ENCODE measurements at regions not wholly inside any gene's neighbourhood (a gene's known extent, or its start where the extent isn't known, plus 50 kb on each side); places are given as distances from the start of the nearest gene placed in this dataset.

- no peak for TF ChIP-seq GATA2 (IDR thresholded peaks at IDR 0.05; ENCODE audit: low read depth, low read length)
- no peak for TF ChIP-seq GATA3 (IDR thresholded peaks at IDR 0.05; ENCODE audit: low read depth, low read length)
These were observed 316.4 kb upstream of the RND3 start for GRCh38 chr2:150803689-150804398.

DNA sequence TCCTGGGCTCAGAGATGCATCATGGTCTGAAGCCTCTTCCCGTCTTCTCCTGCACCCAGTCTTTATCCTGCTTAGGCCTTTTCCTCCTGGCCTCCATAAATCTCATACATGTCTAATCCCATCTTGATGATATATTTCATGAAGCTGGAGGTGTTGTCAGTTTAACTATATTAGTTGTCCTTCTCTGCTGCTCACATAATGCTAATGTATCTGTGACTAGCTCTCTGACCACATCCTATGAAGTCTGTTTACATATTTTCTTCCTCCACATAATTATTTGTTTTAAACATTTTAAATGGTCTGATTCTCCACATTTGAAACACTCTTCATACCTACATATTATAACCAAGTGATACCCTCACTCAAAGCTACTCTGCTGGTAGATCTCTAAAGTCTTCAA lies 315.2 kb upstream of the RND3 start:
- TF ChIP-seq GATA3 (IDR thresholded peaks at IDR 0.05; ENCODE audit: low read depth, low read length) (no peak), GATA2 (IDR thresholded peaks at IDR 0.05; ENCODE audit: low read depth, low read length) (no peak)

DNA sequence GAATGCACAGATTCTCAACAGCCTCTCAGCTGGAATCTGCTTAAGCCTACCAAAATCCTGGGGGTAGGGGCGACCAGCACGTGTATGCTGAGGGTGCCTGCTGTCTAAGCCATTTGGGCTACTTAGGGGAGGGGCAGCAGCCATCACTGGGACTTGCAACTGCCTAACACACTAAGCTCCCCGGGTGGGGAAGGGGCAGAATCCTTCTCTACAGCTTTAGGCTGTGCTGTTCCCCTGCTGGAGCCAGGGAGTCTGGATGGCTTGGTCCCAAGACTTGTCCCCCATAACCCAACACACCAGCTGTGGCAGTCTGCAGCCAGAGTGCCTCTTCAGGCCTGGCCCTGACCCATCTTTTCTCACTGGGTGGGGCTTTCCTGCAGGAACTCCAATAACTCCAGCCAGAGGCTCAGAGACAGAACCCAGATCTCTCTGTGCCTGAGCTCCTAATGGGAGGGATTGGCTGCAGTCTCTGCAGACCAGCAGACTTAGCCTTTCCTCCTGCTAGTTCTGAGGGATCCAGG lies 305.4 kb upstream of the RND3 start:
- TF ChIP-seq GATA2 (IDR thresholded peaks at IDR 0.05; ENCODE audit: low read depth, low read length) (no peak), GATA3 (IDR thresholded peaks at IDR 0.05; ENCODE audit: low read depth, low read length) (no peak)

DNA sequence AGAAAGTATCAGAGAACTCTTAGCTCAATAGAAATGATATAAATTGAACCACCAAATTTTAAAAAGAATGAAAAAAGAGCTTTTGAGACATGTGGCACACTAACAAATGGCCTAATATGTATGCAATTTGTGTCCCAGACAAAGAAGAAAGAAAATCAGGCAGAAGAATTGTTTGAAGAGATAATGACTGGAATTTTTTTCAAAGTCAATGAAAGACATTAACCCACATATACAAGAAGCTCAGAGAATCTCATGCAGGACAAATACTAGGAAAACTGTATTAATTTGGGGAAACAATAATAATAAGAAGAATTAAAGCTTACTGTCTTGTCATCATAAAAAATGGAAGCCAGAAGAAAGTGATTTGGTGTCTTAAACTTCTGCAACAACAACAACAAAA lies 304.1 kb upstream of the RND3 start:
- no peak for TF ChIP-seq GATA3 (IDR thresholded peaks at IDR 0.05; ENCODE audit: low read depth, low read length)
- TF ChIP-seq GATA2 (IDR thresholded peaks at IDR 0.05; ENCODE audit: low read depth, low read length) = no peak

DNA sequence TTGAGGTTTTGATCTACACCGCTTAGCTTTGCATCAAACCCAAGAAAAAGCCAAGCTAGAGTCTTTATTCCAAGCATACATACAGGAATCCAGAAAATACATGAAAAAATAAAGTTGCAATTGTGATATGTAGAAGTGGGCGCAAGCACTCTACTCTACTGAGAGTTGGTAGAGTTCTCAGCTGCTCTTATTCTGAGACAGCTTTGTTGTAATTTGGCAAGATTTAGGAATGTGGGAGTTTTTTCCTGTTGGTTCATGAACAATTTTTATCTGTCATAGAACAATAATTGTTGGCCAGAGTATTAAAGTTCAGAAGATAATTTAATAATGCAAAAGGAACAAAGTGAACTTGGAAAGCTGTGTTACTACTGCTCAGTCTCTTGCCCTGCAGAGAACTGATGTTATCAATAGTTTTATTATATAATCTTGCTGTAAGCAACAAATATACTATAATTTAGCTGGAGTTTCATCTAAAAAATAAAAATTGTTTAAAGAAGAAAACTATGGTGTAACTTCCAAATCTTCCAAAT lies 302.0 kb upstream of the RND3 start:
- TF ChIP-seq GATA3 (IDR thresholded peaks at IDR 0.05; ENCODE audit: low read depth, low read length) (no peak), GATA2 (IDR thresholded peaks at IDR 0.05; ENCODE audit: low read depth, low read length) (no peak)

DNA sequence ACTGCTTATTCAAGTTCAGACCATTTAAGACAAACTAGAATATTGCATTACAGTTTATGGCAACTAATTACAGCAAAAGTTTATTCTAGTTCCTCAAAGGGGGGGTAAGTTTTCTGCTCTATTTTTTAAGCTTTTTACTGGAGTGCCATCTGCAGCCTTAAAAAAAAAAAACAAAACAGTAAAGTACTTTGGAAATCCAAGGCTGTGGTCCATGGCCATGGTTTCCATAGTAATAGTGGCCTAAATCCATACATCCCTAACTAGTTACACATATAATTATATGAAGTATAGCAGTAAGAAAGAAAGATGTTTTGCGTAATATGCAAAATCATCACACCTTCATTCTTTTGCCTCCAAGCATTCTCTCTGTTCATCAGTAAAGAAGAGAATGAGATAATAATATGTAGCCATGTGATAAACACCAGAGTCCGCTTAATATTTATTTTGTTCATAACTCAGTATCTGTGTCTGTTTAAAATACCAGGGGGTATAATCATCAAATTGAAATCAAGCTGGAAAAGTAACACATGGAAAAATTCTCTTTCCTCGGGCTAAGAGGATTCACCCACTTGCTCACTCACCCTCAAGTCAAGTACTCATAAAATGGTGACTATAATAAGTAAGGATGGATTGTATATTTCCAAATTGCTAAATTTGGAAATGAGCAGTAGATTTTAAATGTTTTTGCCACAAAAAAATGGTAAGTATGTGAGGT lies 301.1 kb upstream of the RND3 start:
- TF ChIP-seq GATA3 (IDR thresholded peaks at IDR 0.05; ENCODE audit: low read depth, low read length) = no peak
- TF ChIP-seq GATA2 (IDR thresholded peaks at IDR 0.05; ENCODE audit: low read depth, low read length) = no peak

DNA sequence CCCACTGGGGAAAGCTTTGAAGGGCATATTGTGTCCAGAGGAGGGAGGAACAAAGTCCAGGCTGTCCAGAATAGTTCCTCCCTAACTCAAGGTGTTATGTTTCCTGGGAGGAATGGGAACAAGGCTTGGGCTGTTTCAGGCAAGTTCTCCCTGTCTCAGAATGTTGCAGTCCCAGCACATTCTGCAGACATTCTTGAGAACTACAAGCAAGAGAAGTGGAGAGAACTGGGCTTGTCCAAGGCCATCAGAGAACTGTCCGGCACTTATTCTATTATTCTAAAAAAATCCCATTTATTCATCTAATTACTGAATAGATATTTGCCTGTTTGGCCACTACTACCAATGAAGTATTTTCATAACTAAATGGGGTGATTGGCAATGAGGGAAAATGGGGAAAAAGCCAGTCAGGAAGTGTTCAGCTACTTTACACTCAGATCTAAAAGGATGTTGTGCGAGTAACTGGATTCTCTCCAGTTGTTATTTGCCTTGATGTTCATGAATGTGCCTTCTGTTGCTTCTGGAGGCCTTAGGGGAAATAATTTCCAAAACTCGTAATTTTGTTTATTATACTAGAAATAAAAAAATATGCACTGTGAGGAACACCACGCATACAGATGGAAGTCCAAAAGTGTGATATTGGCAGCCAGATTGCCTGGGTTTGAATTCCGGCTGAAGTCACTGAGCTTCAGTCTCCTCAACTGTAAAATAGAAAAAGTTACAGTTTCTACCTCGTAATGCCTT lies 300.1 kb upstream of the RND3 start:
- TF ChIP-seq GATA2 (IDR thresholded peaks at IDR 0.05; ENCODE audit: low read depth, low read length) (no peak), GATA3 (IDR thresholded peaks at IDR 0.05; ENCODE audit: low read depth, low read length) (no peak)

GRCh38 chr2:150784389-150784788 lies 296.9 kb upstream of the RND3 start:
- TF ChIP-seq GATA2 (IDR thresholded peaks at IDR 0.05; ENCODE audit: low read depth, low read length) = no peak
- no peak for TF ChIP-seq GATA3 (IDR thresholded peaks at IDR 0.05; ENCODE audit: low read depth, low read length)

DNA sequence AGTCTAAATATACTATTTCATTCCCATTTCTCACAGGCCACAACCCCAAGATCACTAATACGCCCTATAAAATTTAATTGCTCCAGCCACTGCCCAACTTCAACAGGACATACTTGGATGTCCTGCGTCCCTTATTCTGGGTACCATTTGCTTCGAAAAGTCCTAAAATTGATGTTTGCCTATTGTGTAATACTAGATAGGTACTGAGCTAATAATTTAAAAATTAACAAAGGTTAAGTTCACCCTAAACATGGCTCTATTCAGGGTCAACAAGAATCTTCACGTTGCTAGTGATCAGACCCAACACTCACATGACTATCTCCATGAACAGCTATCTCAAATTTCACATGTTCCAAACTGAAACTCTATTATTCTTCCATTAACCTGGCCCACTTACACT lies 296.4 kb upstream of the RND3 start:
- no peak for TF ChIP-seq GATA2 (IDR thresholded peaks at IDR 0.05; ENCODE audit: low read depth, low read length)
- TF ChIP-seq GATA3 (IDR thresholded peaks at IDR 0.05; ENCODE audit: low read depth, low read length) = no peak

GRCh38 chr2:150783015-150783414 lies 295.5 kb upstream of the RND3 start:
- no peak for TF ChIP-seq GATA3 (IDR thresholded peaks at IDR 0.05; ENCODE audit: low read depth, low read length)
- peak; percentile 66 for TF ChIP-seq GATA2 (IDR thresholded peaks at IDR 0.05; ENCODE audit: low read depth, low read length)

GRCh38 chr2:150782613-150783012 lies 295.1 kb upstream of the RND3 start:
- TF ChIP-seq GATA2 (IDR thresholded peaks at IDR 0.05; ENCODE audit: low read depth, low read length) = no peak
- TF ChIP-seq GATA3 (IDR thresholded peaks at IDR 0.05; ENCODE audit: low read depth, low read length) = no peak

DNA sequence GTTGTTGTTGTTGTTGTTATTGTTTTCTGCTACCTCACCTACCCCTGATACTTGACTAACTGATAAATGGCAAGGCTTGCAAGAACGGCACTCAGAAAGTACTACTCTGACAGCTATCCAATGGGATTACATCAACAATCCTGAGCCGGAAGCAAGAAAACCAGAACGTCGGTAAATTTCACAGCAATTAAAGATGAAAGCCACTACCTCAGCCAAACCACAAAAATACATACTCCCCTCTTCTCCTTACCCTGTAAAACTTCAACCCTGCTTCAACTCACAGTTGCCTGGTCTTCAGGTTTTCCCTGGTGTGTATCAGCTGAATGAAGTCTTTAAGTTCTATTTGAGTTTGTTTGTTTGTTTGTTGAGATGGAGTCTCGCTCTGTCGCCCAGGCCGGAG lies 293.7 kb upstream of the RND3 start:
- TF ChIP-seq GATA2 (IDR thresholded peaks at IDR 0.05; ENCODE audit: low read depth, low read length) (no peak), GATA3 (IDR thresholded peaks at IDR 0.05; ENCODE audit: low read depth, low read length) (no peak)

DNA sequence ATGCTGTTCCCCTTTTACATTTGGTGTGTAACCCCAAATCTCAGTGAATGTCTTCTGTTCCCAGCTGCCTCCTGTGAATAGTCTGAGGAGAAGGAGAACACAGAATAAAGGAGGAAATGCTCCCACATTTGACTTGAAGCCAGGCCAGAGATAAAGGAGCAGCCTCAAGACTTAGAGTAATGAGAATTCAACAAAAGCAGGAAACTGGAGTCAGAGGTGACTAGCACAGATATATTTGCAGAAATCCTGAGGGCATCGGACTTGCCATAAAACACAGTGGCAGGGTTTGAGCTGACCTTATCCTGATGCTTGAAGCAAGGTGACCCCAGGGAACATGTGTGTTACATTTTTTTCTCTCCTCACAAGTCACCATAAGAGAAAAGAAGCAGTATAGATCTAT lies 291.4 kb upstream of the RND3 start:
- TF ChIP-seq GATA2 (IDR thresholded peaks at IDR 0.05; ENCODE audit: low read depth, low read length) (no peak), GATA3 (IDR thresholded peaks at IDR 0.05; ENCODE audit: low read depth, low read length) (no peak)

DNA sequence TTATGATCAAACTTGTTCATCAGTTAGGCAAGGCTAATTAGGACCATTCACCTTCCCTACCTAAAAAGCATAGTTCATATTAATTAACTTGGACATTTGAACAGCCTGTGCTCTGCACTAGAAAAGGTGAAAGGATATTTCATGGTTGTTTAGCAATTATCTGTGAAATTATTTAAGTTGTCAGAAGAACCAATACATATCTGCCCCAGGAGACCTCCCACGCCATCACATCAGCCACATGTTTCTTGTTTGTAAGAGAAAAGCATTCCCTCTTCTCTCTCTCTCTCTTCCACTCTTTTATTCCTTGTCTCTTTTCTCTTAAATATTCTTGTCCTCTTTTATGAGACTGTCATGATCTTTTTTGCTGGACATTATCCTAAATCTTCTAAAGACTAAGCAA lies 282.0 kb upstream of the RND3 start:
- no peak for TF ChIP-seq GATA3 (IDR thresholded peaks at IDR 0.05; ENCODE audit: low read depth, low read length)
- no peak for TF ChIP-seq GATA2 (IDR thresholded peaks at IDR 0.05; ENCODE audit: low read depth, low read length)

All from SH-SY5Y (cell line).